Mucosa of rectum (tissue), 2 donors: ENCODE measurements at regions not wholly inside any gene's neighbourhood (a gene's known extent, or its start where the extent isn't known, plus 50 kb on each side); places are given as distances from the start of the nearest gene placed in this dataset.
"Not testable (repeated sequence)": the region's sequence is repeated elsewhere in the genome, so short reads cannot be mapped to it uniquely, and the experiment has no call there.

Source experiments
- H3K27ac ChIP-seq, 2 donors: one replicate each; pipeline ENCODE4 v1.7.0; 2013; ENCODE audit warnings: inconsistent platforms in 2 of 2, low read depth in 2 of 2, low read length in 2 of 2
- H3K27me3 ChIP-seq, 2 donors: one replicate each; pipeline ENCODE4 v1.7.0; 2013; ENCODE audit warnings: low read length in 2 of 2; ENCODE audit not compliant: control insufficient read depth in 2 of 2, insufficient read depth in 2 of 2
- H3K36me3 ChIP-seq, 2 donors: one replicate each; pipeline ENCODE4 v1.7.0; 2013; ENCODE audit warnings: low read length in 2 of 2; ENCODE audit not compliant: control insufficient read depth in 2 of 2, insufficient read depth in 2 of 2
- H3K4me1 ChIP-seq, 2 donors: one replicate each; pipeline ENCODE4 v1.7.0; 2013; ENCODE audit warnings: low read length in 2 of 2, mild to moderate bottlenecking in 1 of 2; ENCODE audit not compliant: control insufficient read depth in 2 of 2, insufficient read depth in 2 of 2
- H3K4me3 ChIP-seq, 2 donors: one replicate each; pipeline ENCODE4 v1.7.0; 2013; ENCODE audit warnings: low read length in 2 of 2
- H3K9ac ChIP-seq, 2 donors: one replicate each; pipeline ENCODE4 v1.7.0; 2013; ENCODE audit warnings: low read length in 2 of 2, low read depth in 1 of 2, mild to moderate bottlenecking in 1 of 2
- H3K9me3 ChIP-seq, 2 donors: one replicate each; pipeline ENCODE4 v1.7.0; 2013; ENCODE audit warnings: low read length in 2 of 2; ENCODE audit not compliant: control insufficient read depth in 2 of 2
- donor health status: healthy.
- donor health status: Normal muscosa, but diverticular disease.

GRCh38 chrX:69065451-69065850, 99.8 kb downstream of the PJA1 start:
- Histone ChIP-seq H3K4me3 (no peak overlapping the region), H3K9me3 (no peaks in the 10 kb centered on the region), H3K27me3 (peaks cover 0 to 15% of the 10 kb centered on the region in 2 donors), H3K9ac (no peak overlapping the region), H3K4me1 (no peaks in the 10 kb centered on the region), H3K27ac (no peak overlapping the region), H3K36me3 (no peaks in the 10 kb centered on the region)

GRCh38 chrX:69063486-69063885, 101.8 kb downstream of the PJA1 start:
- Histone ChIP-seq H3K9ac (no peak overlapping the region), H3K9me3 (no peaks in the 10 kb centered on the region), H3K4me1 (no peaks in the 10 kb centered on the region), H3K27me3 (peaks cover 0 to 12% of the 10 kb centered on the region in 2 donors), H3K36me3 (no peaks in the 10 kb centered on the region), H3K27ac (no peak overlapping the region), H3K4me3 (no peak overlapping the region)

- Histone ChIP-seq H3K9ac (no peak overlapping the region), H3K9me3 (no peaks in the 10 kb centered on the region), H3K36me3 (no peaks in the 10 kb centered on the region), H3K27me3 (peaks cover 0 to 12% of the 10 kb centered on the region in 2 donors), H3K4me3 (no peak overlapping the region), H3K4me1 (no peaks in the 10 kb centered on the region), H3K27ac (no peak overlapping the region)
Observed at GRCh38 chrX:69062493-69062892, 102.8 kb downstream of the PJA1 start.

GRCh38 chrX:69060631-69061408, 104.4 kb downstream of the PJA1 start:
- Histone ChIP-seq H3K27me3 (peaks cover 0 to 12% of the 10 kb centered on the region in 2 donors), H3K4me1 (no peaks in the 10 kb centered on the region)

GRCh38 chrX:69055193-69055592, 110.1 kb downstream of the PJA1 start:
- Histone ChIP-seq H3K4me3 (no peak overlapping the region), H3K27me3 (peaks cover 0 to 6% of the 10 kb centered on the region in 2 donors), H3K36me3 (no peaks in the 10 kb centered on the region), H3K9me3 (no peaks in the 10 kb centered on the region), H3K4me1 (no peaks in the 10 kb centered on the region), H3K27ac (no peak overlapping the region), H3K9ac (no peak overlapping the region)

More at GRCh38 chrX:69060631-69061408, 104.4 kb downstream of the PJA1 start:
- Histone ChIP-seq H3K36me3 (no peaks in the 10 kb centered on the region), H3K27ac (no peak overlapping the region), H3K9ac (no peak overlapping the region), H3K9me3 (no peaks in the 10 kb centered on the region), H3K4me3 (no peak overlapping the region)

- not testable (repeated sequence) for H3K27ac ChIP-seq, H3K36me3 ChIP-seq, H3K4me1 ChIP-seq, H3K9me3 ChIP-seq, H3K4me3 ChIP-seq, H3K9ac ChIP-seq
- H3K27me3 ChIP-seq = peaks cover 0 to 13% of the 10 kb centered on the region in 2 donors
Observed at GRCh38 chrX:69054497-69054896, 110.8 kb downstream of the PJA1 start.

GRCh38 chrX:69051901-69052300, 113.4 kb downstream of the PJA1 start:
- peaks cover 0 to 13% of the 10 kb centered on the region in 2 donors for H3K27me3 ChIP-seq
- H3K4me3 ChIP-seq = no peak overlapping the region
- no peaks in the 10 kb centered on the region for H3K9me3 ChIP-seq
- no peak overlapping the region for H3K9ac ChIP-seq
- H3K36me3 ChIP-seq = no peaks in the 10 kb centered on the region
- H3K4me1 ChIP-seq = no peaks in the 10 kb centered on the region
- no peak overlapping the region for H3K27ac ChIP-seq

- H3K9me3 ChIP-seq = no peaks in the 10 kb centered on the region
- H3K36me3 ChIP-seq = no peaks in the 10 kb centered on the region
- H3K27me3 ChIP-seq = peaks cover 4 to 13% of the 10 kb centered on the region in 2 donors
- no peak overlapping the region for H3K27ac ChIP-seq
- no peaks in the 10 kb centered on the region for H3K4me1 ChIP-seq
- H3K4me3 ChIP-seq = no peak overlapping the region
- H3K9ac ChIP-seq = no peak overlapping the region
Observed at GRCh38 chrX:69050051-69050765, 115.0 kb downstream of the PJA1 start.

GRCh38 chrX:69046996-69047490, 118.2 kb downstream of the PJA1 start:
- Histone ChIP-seq H3K9me3 (peaks cover 0 to 4% of the 10 kb centered on the region in 2 donors), H3K4me3 (no peak overlapping the region), H3K36me3 (no peaks in the 10 kb centered on the region), H3K9ac (no peak overlapping the region), H3K27me3 (peaks cover 4 to 7% of the 10 kb centered on the region in 2 donors), H3K27ac (no peak overlapping the region), H3K4me1 (no peaks in the 10 kb centered on the region)

GRCh38 chrX:69045616-69046345, 119.5 kb downstream of the PJA1 start:
- H3K27me3 ChIP-seq = peaks cover 4 to 7% of the 10 kb centered on the region in 2 donors
- no peaks in the 10 kb centered on the region for H3K36me3 ChIP-seq
- peaks cover 0 to 4% of the 10 kb centered on the region in 2 donors for H3K9me3 ChIP-seq
- no peaks in the 10 kb centered on the region for H3K4me1 ChIP-seq
- H3K27ac ChIP-seq = no peak overlapping the region
- H3K9ac ChIP-seq = no peak overlapping the region
- no peak overlapping the region for H3K4me3 ChIP-seq
